Choroid plexus epithelial cell (primary cell): ENCODE measurements at regions not wholly inside any gene's neighbourhood (a gene's known extent, or its start where the extent isn't known, plus 50 kb on each side); places are given as distances from the start of the nearest gene placed in this dataset.

Experiments used
- DNase-seq: peaks from one replicate; pipeline ENCODE4 v3.0.0-alpha.2; 2010; ENCODE audit warnings: low read depth
- H3K4me3 ChIP-seq: 2 replicates; pipeline ENCODE4 v1.5.1; 2011; ENCODE audit warnings: low read depth, mild to moderate bottlenecking, control low read depth, low read length, moderate library complexity
- TF ChIP-seq, protein P1 (sequence below): conservative IDR thresholded peaks from 2 replicates; pipeline ENCODE4 v1.5.1; 2011; ENCODE audit warnings: low read depth, mild to moderate bottlenecking, control low read depth, inconsistent platforms, low read length, moderate library complexity

DNA sequence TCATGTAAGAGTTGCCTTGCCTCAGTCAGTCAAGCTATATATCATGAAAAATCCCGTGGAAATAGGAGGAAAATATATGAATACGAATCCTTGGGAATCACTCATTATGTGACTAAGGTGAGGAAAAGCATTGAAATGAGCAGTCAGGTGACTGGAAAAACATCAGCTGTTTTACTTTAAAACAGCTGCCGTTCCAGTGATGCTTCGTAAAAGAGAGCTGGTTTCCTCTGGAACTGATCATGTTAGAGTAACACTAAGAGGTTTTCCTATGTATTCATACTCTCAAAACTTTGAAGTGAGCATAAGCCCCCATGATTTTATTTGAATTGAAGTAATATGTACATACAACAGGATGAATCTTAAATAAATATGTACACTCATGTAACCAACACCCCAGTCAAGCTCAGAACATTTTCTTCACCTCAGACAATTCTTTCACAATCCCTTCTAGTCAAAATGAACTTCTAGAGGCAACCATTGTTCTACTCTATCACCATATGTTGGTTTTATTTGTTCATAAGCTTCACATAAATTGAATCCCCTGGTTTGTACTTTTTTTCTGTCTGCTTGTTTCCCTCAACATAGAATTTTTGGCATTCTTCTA is 107.7 kb downstream of the SLC25A46 start:
- no peak overlapping the region for H3K4me3 ChIP-seq
- TF ChIP-seq, protein P1, sequence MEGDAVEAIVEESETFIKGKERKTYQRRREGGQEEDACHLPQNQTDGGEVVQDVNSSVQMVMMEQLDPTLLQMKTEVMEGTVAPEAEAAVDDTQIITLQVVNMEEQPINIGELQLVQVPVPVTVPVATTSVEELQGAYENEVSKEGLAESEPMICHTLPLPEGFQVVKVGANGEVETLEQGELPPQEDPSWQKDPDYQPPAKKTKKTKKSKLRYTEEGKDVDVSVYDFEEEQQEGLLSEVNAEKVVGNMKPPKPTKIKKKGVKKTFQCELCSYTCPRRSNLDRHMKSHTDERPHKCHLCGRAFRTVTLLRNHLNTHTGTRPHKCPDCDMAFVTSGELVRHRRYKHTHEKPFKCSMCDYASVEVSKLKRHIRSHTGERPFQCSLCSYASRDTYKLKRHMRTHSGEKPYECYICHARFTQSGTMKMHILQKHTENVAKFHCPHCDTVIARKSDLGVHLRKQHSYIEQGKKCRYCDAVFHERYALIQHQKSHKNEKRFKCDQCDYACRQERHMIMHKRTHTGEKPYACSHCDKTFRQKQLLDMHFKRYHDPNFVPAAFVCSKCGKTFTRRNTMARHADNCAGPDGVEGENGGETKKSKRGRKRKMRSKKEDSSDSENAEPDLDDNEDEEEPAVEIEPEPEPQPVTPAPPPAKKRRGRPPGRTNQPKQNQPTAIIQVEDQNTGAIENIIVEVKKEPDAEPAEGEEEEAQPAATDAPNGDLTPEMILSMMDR, result no peak
- DNase-seq, result peak; percentile 19

DNA sequence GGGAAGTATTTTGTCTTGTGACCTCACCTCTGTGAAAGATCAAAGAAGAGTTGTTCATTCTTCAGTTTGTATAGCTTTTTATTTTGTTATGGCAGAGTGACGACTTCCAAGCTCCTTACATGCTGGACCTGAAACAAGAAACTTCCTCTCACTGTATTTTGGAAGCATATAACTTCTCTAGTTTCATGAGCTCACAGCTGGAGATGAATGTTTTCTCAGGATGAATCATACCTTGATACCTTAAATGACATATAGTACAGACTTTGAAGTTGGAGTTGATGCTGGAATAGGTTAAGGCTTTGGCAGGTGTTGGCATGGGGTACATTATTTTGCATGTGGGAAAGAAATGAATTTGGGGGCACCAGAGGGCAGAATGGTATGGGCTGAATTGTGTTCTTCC is 112.5 kb downstream of the SLC25A46 start:
- peak; percentile 70 for DNase-seq
- TF ChIP-seq, protein P1, result no peak
- no peak overlapping the region for H3K4me3 ChIP-seq

DNA sequence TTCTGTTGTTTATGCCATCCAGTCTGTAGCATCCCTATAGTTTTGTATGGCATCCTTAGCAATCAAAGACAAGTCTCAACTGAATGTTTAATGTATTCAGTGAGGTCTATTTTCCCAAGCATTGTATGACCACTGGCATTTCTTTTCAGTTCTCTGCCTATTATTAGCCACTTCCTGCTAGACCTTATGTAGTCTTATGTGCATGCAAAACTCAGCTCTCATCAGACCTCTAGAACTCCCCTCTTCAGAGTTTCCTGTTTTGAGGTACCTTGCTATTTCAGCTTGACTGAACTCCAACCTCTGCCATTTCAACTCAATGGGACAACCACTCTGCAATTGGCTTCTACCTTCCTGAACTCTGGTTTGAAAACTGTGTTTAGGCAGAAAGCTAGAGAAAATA is 113.2 kb downstream of the SLC25A46 start:
- peak; percentile 32 for DNase-seq
- TF ChIP-seq, protein P1, result no peak
- no peak overlapping the region for H3K4me3 ChIP-seq

DNA sequence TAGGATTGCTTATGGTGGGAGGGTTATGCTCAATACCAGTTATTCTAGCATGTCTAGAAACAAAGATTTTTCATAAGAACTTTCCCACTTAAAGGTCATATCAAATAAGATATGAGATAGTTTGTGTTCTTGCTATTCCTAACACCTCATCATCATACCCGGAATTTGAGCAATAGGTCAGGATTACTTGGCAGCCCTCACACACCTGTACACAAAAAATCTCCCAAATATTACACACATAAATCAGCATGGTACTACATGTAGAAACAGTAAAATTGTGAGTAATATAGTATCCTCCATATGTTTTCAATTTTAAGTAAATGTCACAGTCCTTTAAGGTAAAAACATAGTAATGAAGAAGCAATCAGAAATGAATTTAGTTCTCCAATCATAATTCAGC is 113.7 kb downstream of the SLC25A46 start:
- TF ChIP-seq, protein P1, result no peak
- H3K4me3 ChIP-seq, result no peak overlapping the region
- no peak for DNase-seq

DNA sequence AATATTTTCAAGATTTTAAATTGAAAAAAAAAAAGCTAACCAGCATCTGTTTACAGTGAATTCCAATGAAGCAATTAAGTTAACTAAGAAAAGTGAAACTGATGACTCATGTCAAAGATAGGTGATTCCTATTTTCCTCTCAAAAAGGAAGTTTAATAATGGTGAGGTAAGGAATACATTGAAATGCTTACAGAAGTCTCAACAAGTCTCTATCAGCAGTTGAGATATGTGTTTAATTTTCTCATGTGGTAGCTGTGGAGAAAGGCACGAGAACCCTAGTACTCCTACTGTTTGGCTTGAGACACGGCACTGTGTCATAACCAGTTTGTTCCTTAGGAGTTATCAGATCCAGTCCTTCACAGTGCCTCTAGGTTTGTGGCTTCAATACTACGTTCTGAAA is 114.5 kb downstream of the SLC25A46 start:
- peak; percentile 54 for DNase-seq
- TF ChIP-seq, protein P1, result peak; percentile 6
- H3K4me3 ChIP-seq, result no peak overlapping the region

DNA sequence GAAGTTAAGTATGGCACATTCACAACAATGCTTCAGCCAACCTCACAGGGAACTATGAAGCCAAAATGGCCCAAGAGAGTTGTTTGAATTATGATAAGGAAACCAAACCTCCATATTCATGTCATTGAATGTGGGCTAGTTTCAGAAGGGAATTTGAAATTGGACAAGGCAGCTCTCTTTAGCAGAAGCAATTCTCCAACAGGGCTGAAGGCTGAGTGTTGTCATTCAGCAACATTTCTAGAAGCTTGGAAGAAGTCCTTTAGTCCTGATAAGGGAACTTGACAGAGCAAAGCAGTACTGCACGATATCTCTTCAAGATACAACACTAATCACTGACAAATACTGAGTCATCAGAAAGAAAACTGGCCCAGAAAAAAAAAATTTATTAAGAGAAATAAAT is 115.4 kb downstream of the SLC25A46 start:
- peak; percentile 22 for DNase-seq
- TF ChIP-seq, protein P1, result no peak
- no peak overlapping the region for H3K4me3 ChIP-seq

DNA sequence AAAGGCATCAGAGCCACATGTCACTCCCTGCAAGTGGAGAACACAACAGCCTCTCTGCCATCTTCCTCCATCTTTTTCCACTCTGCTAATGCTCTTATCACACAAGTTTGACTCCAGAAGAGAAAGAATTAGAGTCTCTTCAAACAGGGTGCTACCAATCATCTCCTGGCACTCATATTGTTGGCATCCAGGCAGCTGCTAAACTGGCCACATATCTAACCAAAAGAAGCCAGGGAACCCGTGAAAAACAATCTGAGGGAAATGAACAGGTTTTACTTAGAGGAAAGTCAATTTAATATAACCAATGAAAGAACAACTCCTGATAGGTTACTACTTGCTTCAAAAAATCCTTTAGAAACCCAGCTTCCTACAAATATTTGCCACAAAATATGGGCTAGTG is 117.2 kb downstream of the SLC25A46 start:
- TF ChIP-seq, protein P1, result no peak
- H3K4me3 ChIP-seq, result no peak overlapping the region
- no peak for DNase-seq
